GM12878 (cell line): ENCODE measurements at regions not wholly inside any gene's neighbourhood (a gene's known extent, or its start where the extent isn't known, plus 50 kb on each side); places are given as distances from the start of the nearest gene placed in this dataset.
"Not testable (repeated sequence)": the region's sequence is repeated elsewhere in the genome, so short reads cannot be mapped to it uniquely, and the experiment has no call there.

Source experiments
- ATAC-seq: fragments of 200-7000 bp; cut with Tn5 transposase; 3 replicates; pipeline ENCODE4 v1.9.1; 2020; ENCODE audit warnings: mild to moderate bottlenecking, moderate library complexity
- BruUV-seq: library from RNA; stranded (reverse); fragments of 400-500 nt; replicated peaks from 2 replicates; lab custom pipeline; 2021; lab: Mats Ljungman, UMichigan
- CTCF ChIA-PET: fragments of 300-600 bp; sonication (Branson Sonifier 250); formaldehyde crosslinking; extraction: SDS; loops from one replicate; lab custom pipeline; 2021; ENCODE audit warnings: inconsistent platforms; lab: Yijun Ruan, JAX
- POLR2A ChIA-PET: fragments of 350-600 bp; formaldehyde crosslinking; extraction: SDS; loops from one replicate; lab custom pipeline; 2021; ENCODE audit warnings: inconsistent platforms; lab: Charles Lee
- RAD21 ChIA-PET: fragments of 300-600 bp; sonication (Branson Sonifier 250); formaldehyde crosslinking; loops from one replicate; lab custom pipeline; 2023; ENCODE audit warnings: antibody characterized with exemption; ENCODE audit not compliant: unreplicated experiment; lab: Charles Lee
- SMC1A ChIA-PET: fragments of 300-600 bp; sonication (Branson Sonifier 250); formaldehyde crosslinking; loops from one replicate; lab custom pipeline; 2023; ENCODE audit not compliant: unreplicated experiment, uncharacterized antibody; lab: Charles Lee
- DNase-seq: peaks from one replicate; pipeline ENCODE4 v3.0.0-alpha.2; 2011; ENCODE audit warnings: low read depth, low spot score
- FAIRE-seq: peaks from 3 replicates; lab custom pipeline; 2011; peaks lifted over from hg19 to GRCh38; lab: Jason Lieb, UNC
- H2AFZ ChIP-seq: 2 replicates; pipeline ENCODE4 v1.6.0; 2011; ENCODE audit warnings: low read depth, low read length, control low read depth; ENCODE audit not compliant: control insufficient read depth
- H3K27ac ChIP-seq: 2 replicates; pipeline ENCODE4 v1.5.1; 2011; ENCODE audit warnings: control low read depth; ENCODE audit not compliant: control insufficient read depth, insufficient read depth
- H3K27me3 ChIP-seq, 2 experiments: replicated peaks in 1 of 2; 2 replicates each; pipeline versions ENCODE4 v1.6.0 to v1.6.1; 2011; ENCODE audit warnings: low read length in 1 of 2; ENCODE audit not compliant: control insufficient read depth in 2 of 2, insufficient read depth in 2 of 2
- H3K36me3 ChIP-seq, 2 experiments: 2 replicates each; pipeline ENCODE4 v1.5.1; 2011; ENCODE audit warnings: low read length in 1 of 2; ENCODE audit not compliant: control insufficient read depth in 2 of 2, insufficient read depth in 2 of 2
- H3K4me1 ChIP-seq: 2 replicates; pipeline ENCODE4 v1.6.1; 2011; ENCODE audit warnings: mild to moderate bottlenecking, low read length, moderate library complexity, mixed read lengths; ENCODE audit not compliant: control insufficient read depth, insufficient read depth
- H3K4me2 ChIP-seq: 2 replicates; pipeline ENCODE4 v1.6.0; 2011; ENCODE audit warnings: control low read depth; ENCODE audit not compliant: control insufficient read depth, insufficient read depth
- H3K4me3 ChIP-seq: fragments of 200-600 bp; sonication (generic); 2 replicates; pipeline ENCODE4 v1.5.1; 2016
- H3K79me2 ChIP-seq: 2 replicates; pipeline ENCODE4 v1.6.0; 2011; ENCODE audit warnings: low read length; ENCODE audit not compliant: control insufficient read depth, insufficient read depth
- H3K9ac ChIP-seq: 2 replicates; pipeline ENCODE4 v1.8.0; 2011; ENCODE audit warnings: low read length, control low read depth, mixed read lengths; ENCODE audit not compliant: control insufficient read depth, insufficient read depth
- H3K9me3 ChIP-seq: replicated peaks from 3 replicates; pipeline ENCODE4 v1.5.1; 2011; ENCODE audit warnings: mild to moderate bottlenecking, low read length; ENCODE audit not compliant: control insufficient read depth, insufficient read depth
- H4K20me1 ChIP-seq: 2 replicates; pipeline ENCODE4 v1.6.0; 2011; ENCODE audit not compliant: control insufficient read depth, insufficient read depth
- WGBS: methylation state at CpG from one replicate; pipeline ENCODE4 v1.1.6; 2016; ENCODE audit warnings: low lambda C conversion rate; ENCODE audit not compliant: insufficient replicate concordance, insufficient coverage; ENCODE audit errors: missing lambda C conversion rate; 5-methylcytosine and 5-hydroxymethylcytosine counted together
- in situ Hi-C: fragments of 300-500 bp; cut with MboI; formaldehyde crosslinking; loops from 9 replicates; pipeline ENCODE4 v1.14.3; 2018; ENCODE audit warnings: mixed read lengths
- intact Hi-C: fragments of 100-400 bp; cut with micrococcal nuclease; formaldehyde crosslinking; loops from one replicate; pipeline ENCODE4 v1.14.2; 2022; ENCODE audit not compliant: unreplicated experiment

DNA sequence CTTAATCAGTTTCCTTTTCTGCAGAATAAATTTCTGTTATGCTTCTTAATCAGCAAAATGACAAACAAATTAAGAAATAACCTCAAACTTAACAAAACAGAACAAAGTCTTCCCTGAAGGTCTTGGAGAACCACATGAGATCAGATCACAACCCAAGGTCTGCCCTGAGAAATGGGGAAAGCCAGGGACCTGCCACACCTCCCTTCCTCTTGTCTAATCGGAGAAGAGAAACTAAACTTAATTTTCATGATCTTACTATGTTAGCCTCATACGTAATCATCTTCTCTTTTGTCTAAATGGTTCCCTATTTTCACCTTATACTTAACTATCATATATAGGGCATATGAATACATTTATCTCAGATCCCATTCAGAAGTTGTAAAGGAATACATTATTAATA lies 405.4 kb upstream of the SPATA31A3 start:
- H3K9ac ChIP-seq, H3K4me2 ChIP-seq, H3K9me3 ChIP-seq, H3K27ac ChIP-seq, RAD21 ChIA-PET, in situ Hi-C loops, CTCF ChIA-PET, H3K4me3 ChIP-seq, H3K4me1 ChIP-seq, POLR2A ChIA-PET, BruUV-seq, H4K20me1 ChIP-seq, FAIRE-seq, H3K27me3 ChIP-seq, H3K79me2 ChIP-seq, H2AFZ ChIP-seq, DNase-seq, H3K36me3 ChIP-seq, intact Hi-C loops, SMC1A ChIA-PET: not testable (repeated sequence)
- 0% methylated on average over 2 of the region's 2 CpGs for WGBS
- ATAC-seq = peak; percentile 61

- WGBS = no CpG with 5 or more reads among the region's 5 CpGs
- H3K9me3 ChIP-seq, H3K4me1 ChIP-seq, H3K36me3 ChIP-seq, SMC1A ChIA-PET, H2AFZ ChIP-seq, H3K9ac ChIP-seq, BruUV-seq, in situ Hi-C loops, H3K4me2 ChIP-seq, H3K79me2 ChIP-seq, FAIRE-seq, RAD21 ChIA-PET, ATAC-seq, H3K27me3 ChIP-seq, H3K27ac ChIP-seq, DNase-seq, intact Hi-C loops, POLR2A ChIA-PET, H4K20me1 ChIP-seq, H3K4me3 ChIP-seq, CTCF ChIA-PET: not testable (repeated sequence)
Measured at GRCh38 chr9:67394782-67395181, 402.4 kb upstream of the SPATA31A3 start.

DNA sequence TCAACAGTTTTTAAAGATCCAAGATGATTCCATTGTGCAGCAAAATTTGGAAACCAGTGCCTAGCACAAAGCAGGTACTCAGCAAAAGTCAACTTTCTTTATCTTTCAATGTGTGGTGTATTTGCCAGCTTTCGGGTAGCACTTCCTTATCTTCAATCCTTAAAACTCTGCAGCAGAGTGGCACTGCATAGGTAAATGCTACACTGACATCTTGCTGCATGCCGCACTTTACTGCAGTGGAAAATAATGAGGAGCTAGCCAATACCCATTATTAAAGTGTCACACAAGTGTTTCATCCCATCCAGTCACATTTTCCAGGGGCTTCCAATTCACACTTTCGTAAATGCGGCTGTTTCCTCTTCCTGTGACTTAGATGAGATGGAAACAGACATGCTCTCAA lies 401.7 kb upstream of the SPATA31A3 start:
- H4K20me1 ChIP-seq, POLR2A ChIA-PET, H3K4me2 ChIP-seq, H3K27me3 ChIP-seq, SMC1A ChIA-PET, FAIRE-seq, BruUV-seq, H3K27ac ChIP-seq, CTCF ChIA-PET, H3K4me3 ChIP-seq, intact Hi-C loops, DNase-seq, H3K36me3 ChIP-seq, H3K9me3 ChIP-seq, ATAC-seq, RAD21 ChIA-PET, H3K79me2 ChIP-seq, H2AFZ ChIP-seq, H3K4me1 ChIP-seq, in situ Hi-C loops, H3K9ac ChIP-seq: not testable (repeated sequence)
- WGBS = no CpG with 5 or more reads among the region's 4 CpGs

GRCh38 chr9:67369664-67370063 lies 377.3 kb upstream of the SPATA31A3 start:
- ATAC-seq, in situ Hi-C loops, H3K36me3 ChIP-seq, H3K9ac ChIP-seq, H3K4me2 ChIP-seq, H4K20me1 ChIP-seq, intact Hi-C loops, H2AFZ ChIP-seq, H3K9me3 ChIP-seq, H3K4me1 ChIP-seq, BruUV-seq, POLR2A ChIA-PET, RAD21 ChIA-PET, SMC1A ChIA-PET, CTCF ChIA-PET, FAIRE-seq, H3K4me3 ChIP-seq, H3K79me2 ChIP-seq, H3K27me3 ChIP-seq, H3K27ac ChIP-seq, DNase-seq: not testable (repeated sequence)
- WGBS = no CpG with 5 or more reads among the region's 2 CpGs
